ENCODE measurements at regions not wholly inside any gene's neighbourhood (a gene's known extent, or its start where the extent isn't known, plus 50 kb on each side); places are given as distances from the start of the nearest gene placed in this dataset.

GRCh38 chr2:145749556-145749955 is 1229.6 kb upstream of the ZEB2 start:
- TF ChIP-seq ZBTB10 (tag by site-specific recombination; IDR thresholded peaks at IDR 0.05) (no peak), ZNF426 (tag by site-specific recombination; IDR thresholded peaks at IDR 0.05) (no peak), ZNF350 (tag by site-specific recombination; IDR thresholded peaks at IDR 0.05) (no peak), CTCF (tag by site-specific recombination; IDR thresholded peaks at IDR 0.05) (no peak), ZNF423 (tag by site-specific recombination; IDR thresholded peaks at IDR 0.05) (no peak)

Data from HEK293 (cell line).